ENCODE measurements at regions not wholly inside any gene's neighbourhood (a gene's known extent, or its start where the extent isn't known, plus 50 kb on each side); places are given as distances from the start of the nearest gene placed in this dataset.

DNA sequence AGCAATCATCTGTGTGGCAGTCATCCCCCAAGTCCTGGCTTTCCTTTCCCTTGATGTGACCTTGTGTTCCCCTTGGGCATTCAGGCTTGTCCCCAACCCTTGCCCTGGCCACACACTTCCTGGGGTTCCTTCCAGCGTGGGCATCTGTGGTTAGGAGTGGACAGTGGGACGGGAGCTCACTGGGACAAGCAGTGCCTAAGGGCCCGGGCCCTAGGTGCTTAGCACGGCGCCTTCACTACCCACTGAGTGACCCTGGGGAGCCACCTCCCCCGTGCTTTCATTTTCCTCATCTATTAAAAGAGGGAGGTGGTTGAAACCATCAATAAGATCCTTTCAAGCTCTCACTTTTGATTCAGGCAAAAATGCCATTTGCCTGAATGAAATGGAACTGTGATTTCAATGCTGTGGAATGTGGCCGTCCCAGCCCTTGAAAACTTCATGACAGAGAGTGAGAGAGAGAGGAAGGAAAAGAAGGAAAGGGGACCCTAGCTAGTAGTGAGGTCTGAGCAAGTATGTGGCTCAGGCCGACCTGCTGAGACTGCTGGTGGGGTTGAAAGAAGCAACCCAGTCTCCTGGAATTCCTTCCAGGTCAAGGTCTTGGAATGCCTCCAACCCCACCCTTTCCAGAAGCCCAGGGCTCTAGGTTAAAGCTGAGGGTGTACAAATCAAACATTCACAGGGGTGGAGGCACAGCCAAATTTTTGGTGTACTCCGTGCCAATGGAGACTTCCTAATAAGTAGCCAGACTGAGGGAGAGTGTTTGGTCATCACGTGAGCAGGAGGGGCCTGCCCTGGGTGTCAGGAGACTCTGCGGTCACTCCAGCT, 302.9 kb downstream of the TLE3 start:
- no peaks in the 10 kb centered on the region for H3K27me3 ChIP-seq
- DNase-seq (ENCODE audit: low spot score in 2 of 2) = peak in 1 of 2 donors; percentile 76
- no peaks in the 10 kb centered on the region for H3K36me3 ChIP-seq
- TF ChIP-seq POLR2AphosphoS5 (IDR thresholded peaks at IDR 0.05) = peak in 1 of 3 donors; percentile 19
- TF ChIP-seq, protein P1, sequence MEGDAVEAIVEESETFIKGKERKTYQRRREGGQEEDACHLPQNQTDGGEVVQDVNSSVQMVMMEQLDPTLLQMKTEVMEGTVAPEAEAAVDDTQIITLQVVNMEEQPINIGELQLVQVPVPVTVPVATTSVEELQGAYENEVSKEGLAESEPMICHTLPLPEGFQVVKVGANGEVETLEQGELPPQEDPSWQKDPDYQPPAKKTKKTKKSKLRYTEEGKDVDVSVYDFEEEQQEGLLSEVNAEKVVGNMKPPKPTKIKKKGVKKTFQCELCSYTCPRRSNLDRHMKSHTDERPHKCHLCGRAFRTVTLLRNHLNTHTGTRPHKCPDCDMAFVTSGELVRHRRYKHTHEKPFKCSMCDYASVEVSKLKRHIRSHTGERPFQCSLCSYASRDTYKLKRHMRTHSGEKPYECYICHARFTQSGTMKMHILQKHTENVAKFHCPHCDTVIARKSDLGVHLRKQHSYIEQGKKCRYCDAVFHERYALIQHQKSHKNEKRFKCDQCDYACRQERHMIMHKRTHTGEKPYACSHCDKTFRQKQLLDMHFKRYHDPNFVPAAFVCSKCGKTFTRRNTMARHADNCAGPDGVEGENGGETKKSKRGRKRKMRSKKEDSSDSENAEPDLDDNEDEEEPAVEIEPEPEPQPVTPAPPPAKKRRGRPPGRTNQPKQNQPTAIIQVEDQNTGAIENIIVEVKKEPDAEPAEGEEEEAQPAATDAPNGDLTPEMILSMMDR (IDR thresholded peaks at IDR 0.05) = no peak
- peaks cover 7% of the 10 kb centered on the region in 2 donors for H3K9me3 ChIP-seq
- H3K27ac ChIP-seq = peak overlapping the region; percentile 72 to 80
- H3K4me1 ChIP-seq = no peaks in the 10 kb centered on the region
- H3K4me3 ChIP-seq = no peak overlapping the region
- intact Hi-C loops (cut with DNase I; ENCODE audit: low total_unique reads) = no loop called here

DNA sequence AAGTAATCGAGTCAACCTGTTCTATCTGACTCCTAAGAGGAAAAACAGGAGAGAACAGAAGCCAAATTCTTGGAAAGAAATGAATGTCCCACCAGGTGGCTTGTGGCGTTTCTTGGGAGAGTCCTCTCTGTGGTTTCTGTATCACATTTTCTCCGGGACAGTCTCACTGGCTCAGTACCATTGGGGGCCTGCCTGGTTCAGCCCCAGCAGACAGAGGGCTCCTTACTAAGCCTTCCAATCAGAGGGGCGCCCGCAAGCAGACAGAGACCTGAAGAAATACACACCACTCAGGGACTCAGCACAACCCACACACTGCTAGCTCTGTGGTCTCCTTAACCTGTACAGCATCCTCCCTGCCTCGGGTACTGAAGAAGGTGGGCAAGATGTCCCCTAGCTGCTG, 302.1 kb downstream of the TLE3 start:
- Histone ChIP-seq H3K27me3 (no peaks in the 10 kb centered on the region), H3K9me3 (peaks cover 7% of the 10 kb centered on the region in 2 donors), H3K36me3 (no peaks in the 10 kb centered on the region), H3K4me3 (no peak overlapping the region), H3K4me1 (no peaks in the 10 kb centered on the region), H3K27ac (peak overlapping the region; percentile 56 to 80)
- intact Hi-C loops (cut with DNase I; ENCODE audit: low total_unique reads) = no loop called here
- no peak for DNase-seq (ENCODE audit: low spot score in 2 of 2)
- TF ChIP-seq POLR2AphosphoS5 (IDR thresholded peaks at IDR 0.05) = no peak
- TF ChIP-seq POLR2A (IDR thresholded peaks at IDR 0.05) = no peak
- TF ChIP-seq, protein P1 (IDR thresholded peaks at IDR 0.05) = no peak

DNA sequence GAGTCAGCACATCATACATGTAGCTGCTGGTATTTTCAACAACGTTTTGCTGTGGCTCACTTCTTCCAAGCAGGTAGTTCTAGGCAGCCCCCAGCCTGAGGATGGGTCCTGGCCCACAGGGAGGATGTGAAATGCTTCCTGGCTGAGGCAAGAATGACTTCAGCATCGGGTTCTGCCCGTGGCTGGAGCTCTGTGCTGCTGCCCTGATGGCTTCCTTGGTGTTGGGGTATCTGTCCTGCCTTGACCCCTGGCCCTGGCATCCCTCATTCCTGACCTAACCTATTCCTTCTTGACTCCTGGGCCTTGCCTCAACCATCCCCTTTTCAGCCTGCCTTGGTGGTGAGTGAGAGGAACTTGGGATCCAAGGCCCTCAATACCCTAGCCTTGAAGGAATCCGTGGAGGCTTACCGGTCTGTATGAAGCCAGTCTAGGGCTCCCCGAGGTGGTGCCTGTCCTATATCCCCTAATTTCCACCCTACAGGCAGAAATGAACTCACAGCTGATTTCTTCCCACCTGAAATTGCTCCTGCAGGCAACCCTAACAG, 300.6 kb downstream of the TLE3 start:
- no peaks in the 10 kb centered on the region for H3K36me3 ChIP-seq
- intact Hi-C loops (cut with DNase I; ENCODE audit: low total_unique reads) = no loop called here
- no peaks in the 10 kb centered on the region for H3K9me3 ChIP-seq
- no peaks in the 10 kb centered on the region for H3K4me1 ChIP-seq
- no peak overlapping the region for H3K27ac ChIP-seq
- TF ChIP-seq POLR2A (IDR thresholded peaks at IDR 0.05) = no peak
- TF ChIP-seq, protein P1 (IDR thresholded peaks at IDR 0.05) = no peak
- TF ChIP-seq POLR2AphosphoS5 (IDR thresholded peaks at IDR 0.05) = no peak
- H3K27me3 ChIP-seq = no peaks in the 10 kb centered on the region
- no peak overlapping the region for H3K4me3 ChIP-seq
- DNase-seq (ENCODE audit: low spot score in 2 of 2) = no peak

DNA sequence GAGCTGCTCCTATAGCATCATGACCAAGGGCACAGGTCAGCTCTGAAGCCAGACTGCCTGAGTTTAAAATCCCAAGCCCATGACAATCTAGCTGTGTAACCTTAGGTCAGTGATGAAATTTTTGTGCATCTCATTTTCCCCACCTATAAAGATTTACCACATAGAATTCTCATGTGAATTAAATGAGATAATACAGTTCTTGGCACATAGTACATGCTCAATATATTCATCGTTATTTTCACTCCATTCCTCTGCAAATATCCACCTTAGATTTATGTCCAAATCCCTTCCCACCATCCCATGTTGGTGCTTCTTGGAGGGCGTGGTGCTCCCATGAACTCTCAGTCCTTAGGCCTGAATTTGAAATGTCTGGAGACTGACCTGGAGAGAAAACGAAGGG, 300.1 kb downstream of the TLE3 start:
- intact Hi-C loops (cut with DNase I; ENCODE audit: low total_unique reads) = no loop called here
- TF ChIP-seq POLR2A (IDR thresholded peaks at IDR 0.05) = no peak
- no peaks in the 10 kb centered on the region for H3K27me3 ChIP-seq
- no peak overlapping the region for H3K4me3 ChIP-seq
- H3K4me1 ChIP-seq = no peaks in the 10 kb centered on the region
- H3K36me3 ChIP-seq = no peaks in the 10 kb centered on the region
- H3K9me3 ChIP-seq = no peaks in the 10 kb centered on the region
- H3K27ac ChIP-seq = no peak overlapping the region
- no peak for DNase-seq (ENCODE audit: low spot score in 2 of 2)

DNA sequence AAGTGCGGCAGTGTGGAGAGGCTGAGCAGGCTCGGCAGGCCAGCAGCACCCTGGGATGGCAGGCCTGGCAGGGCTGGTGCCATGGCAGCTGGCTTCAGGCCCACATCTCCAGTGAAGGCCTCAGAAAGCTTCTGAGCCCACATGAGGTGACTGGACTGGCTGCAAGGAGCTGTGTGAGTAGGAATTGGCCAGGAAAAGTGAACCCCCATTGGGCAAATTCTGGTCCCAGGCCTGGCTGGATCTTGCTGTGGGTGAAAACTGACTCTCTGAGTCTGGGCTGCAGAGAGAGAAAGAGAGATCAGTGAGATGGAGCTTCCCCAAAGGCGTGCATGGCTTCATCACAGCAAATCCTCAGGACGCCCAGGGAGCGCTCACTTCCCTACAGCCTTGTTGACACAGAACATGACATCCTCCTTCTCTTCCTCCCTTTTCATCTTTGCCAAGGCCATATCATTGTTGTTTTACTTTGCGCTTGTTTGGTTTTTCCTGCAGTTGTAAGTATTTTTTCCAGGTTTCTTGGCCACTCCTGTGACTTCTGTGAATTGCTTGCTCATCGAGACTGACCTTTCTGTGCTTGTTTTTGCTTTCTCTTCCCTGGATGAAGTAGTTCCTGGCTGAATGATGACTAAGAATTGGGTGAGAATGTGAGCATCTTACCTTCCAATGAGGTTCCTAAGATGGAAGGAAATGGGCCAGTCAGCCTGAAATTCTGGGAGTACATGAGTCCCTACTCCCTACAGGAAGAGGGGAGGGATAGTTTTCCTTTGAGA, 299.1 kb downstream of the TLE3 start:
- Histone ChIP-seq H3K27ac (no peak overlapping the region), H3K4me3 (no peak overlapping the region), H3K9me3 (no peaks in the 10 kb centered on the region), H3K36me3 (no peaks in the 10 kb centered on the region), H3K4me1 (no peaks in the 10 kb centered on the region), H3K27me3 (no peaks in the 10 kb centered on the region)
- DNase-seq (ENCODE audit: low spot score in 2 of 2) = no peak
- TF ChIP-seq POLR2A (IDR thresholded peaks at IDR 0.05) (no peak), POLR2AphosphoS5 (IDR thresholded peaks at IDR 0.05) (no peak)
- TF ChIP-seq, protein P1 (IDR thresholded peaks at IDR 0.05) = no peak
- intact Hi-C loops (cut with DNase I; ENCODE audit: low total_unique reads) = no loop called here
